ENCODE measurements at regions not wholly inside any gene's neighbourhood (a gene's known extent, or its start where the extent isn't known, plus 50 kb on each side); places are given as distances from the start of the nearest gene placed in this dataset.

DNA sequence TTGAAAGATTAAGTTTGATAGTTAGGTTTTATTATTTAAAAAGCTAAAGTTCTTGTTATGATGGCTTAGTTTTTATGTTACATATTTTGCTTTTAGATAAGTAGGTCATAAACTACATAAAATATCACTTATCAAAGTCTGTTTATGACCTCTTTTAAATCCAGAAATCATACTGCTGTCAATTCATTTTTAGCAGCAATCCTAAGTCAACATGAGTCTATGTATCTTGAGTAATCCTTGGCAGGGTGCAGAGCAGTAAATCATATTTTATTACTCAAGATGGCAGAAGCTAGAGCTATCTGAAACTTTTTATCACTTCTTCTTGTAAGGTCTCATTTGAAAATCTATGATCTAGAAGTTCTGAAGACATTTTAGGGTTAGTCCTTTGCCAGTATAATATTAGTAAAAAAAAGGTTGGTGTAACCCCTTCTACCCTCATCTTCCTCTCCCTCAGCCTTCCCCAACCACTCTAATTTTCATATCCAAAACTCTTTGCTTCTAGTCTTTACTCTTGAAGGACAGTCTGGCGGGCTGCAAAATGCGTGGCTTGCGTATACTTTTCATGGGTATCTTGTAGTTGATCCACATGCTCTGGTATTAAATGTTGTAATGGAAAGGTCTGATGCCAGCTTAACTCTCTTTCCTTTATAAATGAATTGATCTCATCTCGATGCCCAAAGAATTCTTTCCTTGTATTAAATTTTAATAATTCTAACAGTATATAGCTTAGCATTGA lies 134.0 kb upstream of the THRB start:
- TF ChIP-seq, protein P1, sequence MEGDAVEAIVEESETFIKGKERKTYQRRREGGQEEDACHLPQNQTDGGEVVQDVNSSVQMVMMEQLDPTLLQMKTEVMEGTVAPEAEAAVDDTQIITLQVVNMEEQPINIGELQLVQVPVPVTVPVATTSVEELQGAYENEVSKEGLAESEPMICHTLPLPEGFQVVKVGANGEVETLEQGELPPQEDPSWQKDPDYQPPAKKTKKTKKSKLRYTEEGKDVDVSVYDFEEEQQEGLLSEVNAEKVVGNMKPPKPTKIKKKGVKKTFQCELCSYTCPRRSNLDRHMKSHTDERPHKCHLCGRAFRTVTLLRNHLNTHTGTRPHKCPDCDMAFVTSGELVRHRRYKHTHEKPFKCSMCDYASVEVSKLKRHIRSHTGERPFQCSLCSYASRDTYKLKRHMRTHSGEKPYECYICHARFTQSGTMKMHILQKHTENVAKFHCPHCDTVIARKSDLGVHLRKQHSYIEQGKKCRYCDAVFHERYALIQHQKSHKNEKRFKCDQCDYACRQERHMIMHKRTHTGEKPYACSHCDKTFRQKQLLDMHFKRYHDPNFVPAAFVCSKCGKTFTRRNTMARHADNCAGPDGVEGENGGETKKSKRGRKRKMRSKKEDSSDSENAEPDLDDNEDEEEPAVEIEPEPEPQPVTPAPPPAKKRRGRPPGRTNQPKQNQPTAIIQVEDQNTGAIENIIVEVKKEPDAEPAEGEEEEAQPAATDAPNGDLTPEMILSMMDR (IDR thresholded peaks at IDR 0.05; ENCODE audit: insufficient read depth, low read length): no peak
- TF ChIP-seq POLR2AphosphoS5 (IDR thresholded peaks at IDR 0.05; ENCODE audit: low read depth) (no peak), SPI1 (IDR thresholded peaks at IDR 0.05; ENCODE audit: borderline replicate concordance, low read depth) (no peak), GABPA (IDR thresholded peaks at IDR 0.05; ENCODE audit: low read depth) (no peak)
- TF ChIP-seq, protein P2, sequence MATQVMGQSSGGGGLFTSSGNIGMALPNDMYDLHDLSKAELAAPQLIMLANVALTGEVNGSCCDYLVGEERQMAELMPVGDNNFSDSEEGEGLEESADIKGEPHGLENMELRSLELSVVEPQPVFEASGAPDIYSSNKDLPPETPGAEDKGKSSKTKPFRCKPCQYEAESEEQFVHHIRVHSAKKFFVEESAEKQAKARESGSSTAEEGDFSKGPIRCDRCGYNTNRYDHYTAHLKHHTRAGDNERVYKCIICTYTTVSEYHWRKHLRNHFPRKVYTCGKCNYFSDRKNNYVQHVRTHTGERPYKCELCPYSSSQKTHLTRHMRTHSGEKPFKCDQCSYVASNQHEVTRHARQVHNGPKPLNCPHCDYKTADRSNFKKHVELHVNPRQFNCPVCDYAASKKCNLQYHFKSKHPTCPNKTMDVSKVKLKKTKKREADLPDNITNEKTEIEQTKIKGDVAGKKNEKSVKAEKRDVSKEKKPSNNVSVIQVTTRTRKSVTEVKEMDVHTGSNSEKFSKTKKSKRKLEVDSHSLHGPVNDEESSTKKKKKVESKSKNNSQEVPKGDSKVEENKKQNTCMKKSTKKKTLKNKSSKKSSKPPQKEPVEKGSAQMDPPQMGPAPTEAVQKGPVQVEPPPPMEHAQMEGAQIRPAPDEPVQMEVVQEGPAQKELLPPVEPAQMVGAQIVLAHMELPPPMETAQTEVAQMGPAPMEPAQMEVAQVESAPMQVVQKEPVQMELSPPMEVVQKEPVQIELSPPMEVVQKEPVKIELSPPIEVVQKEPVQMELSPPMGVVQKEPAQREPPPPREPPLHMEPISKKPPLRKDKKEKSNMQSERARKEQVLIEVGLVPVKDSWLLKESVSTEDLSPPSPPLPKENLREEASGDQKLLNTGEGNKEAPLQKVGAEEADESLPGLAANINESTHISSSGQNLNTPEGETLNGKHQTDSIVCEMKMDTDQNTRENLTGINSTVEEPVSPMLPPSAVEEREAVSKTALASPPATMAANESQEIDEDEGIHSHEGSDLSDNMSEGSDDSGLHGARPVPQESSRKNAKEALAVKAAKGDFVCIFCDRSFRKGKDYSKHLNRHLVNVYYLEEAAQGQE (IDR thresholded peaks at IDR 0.05; ENCODE audit: insufficient replicate concordance, low read depth): no peak
- no peak for DNase-seq (ENCODE audit: low read depth in 1 of 2, low spot score in 1 of 2)
- H3K27ac ChIP-seq (replicated peaks): no peak overlapping the region
- H3K27me3 ChIP-seq (ENCODE audit: insufficient read depth, poor library complexity, severe bottlenecking): no peaks in the 10 kb centered on the region
- H3K4me3 ChIP-seq (replicated peaks; ENCODE audit: insufficient read depth, low read length): no peak overlapping the region

DNA sequence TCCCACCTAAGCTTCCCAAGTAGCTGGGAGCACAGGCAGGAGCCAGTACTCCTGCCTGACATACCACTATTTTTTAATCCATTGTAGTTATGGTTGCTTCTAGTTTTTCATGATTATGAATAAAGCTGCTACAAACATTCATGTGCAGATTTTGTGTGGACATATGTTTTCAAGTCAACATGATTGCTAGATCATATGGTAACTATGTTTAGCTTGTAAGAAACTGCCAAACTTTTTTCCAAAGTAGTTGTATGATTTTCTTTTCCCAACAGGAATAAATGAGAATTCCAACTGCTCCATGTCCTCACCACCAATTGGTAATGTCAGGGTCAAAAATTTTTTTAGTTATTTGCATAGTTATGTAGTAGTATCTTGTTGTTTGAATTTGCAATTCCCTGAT lies 136.8 kb upstream of the THRB start:
- Histone ChIP-seq H3K27me3 (ENCODE audit: insufficient read depth, poor library complexity, severe bottlenecking) (no peaks in the 10 kb centered on the region), H3K27ac (replicated peaks) (no peak overlapping the region), H3K4me3 (replicated peaks; ENCODE audit: insufficient read depth, low read length) (no peak overlapping the region)
- no peak for DNase-seq (ENCODE audit: low read depth in 1 of 2, low spot score in 1 of 2)
- TF ChIP-seq POLR2AphosphoS5 (IDR thresholded peaks at IDR 0.05; ENCODE audit: low read depth) (no peak), SPI1 (IDR thresholded peaks at IDR 0.05; ENCODE audit: borderline replicate concordance, low read depth) (no peak), GABPA (IDR thresholded peaks at IDR 0.05; ENCODE audit: low read depth) (no peak)
- TF ChIP-seq, protein P1 (IDR thresholded peaks at IDR 0.05; ENCODE audit: insufficient read depth, low read length): no peak
- TF ChIP-seq, protein P2 (IDR thresholded peaks at IDR 0.05; ENCODE audit: insufficient replicate concordance, low read depth): no peak

DNA sequence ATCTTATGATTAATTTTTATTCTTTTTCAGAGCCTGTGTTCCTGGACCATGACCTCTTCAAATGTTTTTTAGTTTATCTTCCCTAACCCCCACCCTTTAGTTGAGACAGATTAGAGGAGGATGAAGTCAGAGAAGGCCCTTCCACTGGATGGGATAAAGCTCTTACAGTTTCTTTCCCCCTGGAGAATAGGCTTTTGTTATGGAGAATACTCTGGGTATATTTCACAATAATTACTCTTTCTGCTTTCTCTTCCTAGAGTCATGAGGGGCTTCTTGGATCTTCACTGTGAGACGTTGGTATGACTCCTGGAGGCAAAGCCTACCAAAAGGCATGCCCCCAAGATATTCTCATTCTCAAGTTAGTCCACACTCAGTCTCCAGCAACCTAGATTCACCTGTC lies 144.4 kb upstream of the THRB start:
- no peak for DNase-seq (ENCODE audit: low read depth in 1 of 2, low spot score in 1 of 2)
- TF ChIP-seq POLR2AphosphoS5 (IDR thresholded peaks at IDR 0.05; ENCODE audit: low read depth): no peak
- TF ChIP-seq, protein P2 (IDR thresholded peaks at IDR 0.05; ENCODE audit: insufficient replicate concordance, low read depth): no peak
- TF ChIP-seq, protein P1 (IDR thresholded peaks at IDR 0.05; ENCODE audit: insufficient read depth, low read length): no peak
- no peak for TF ChIP-seq GABPA (IDR thresholded peaks at IDR 0.05; ENCODE audit: low read depth)
- no peak for TF ChIP-seq SPI1 (IDR thresholded peaks at IDR 0.05; ENCODE audit: borderline replicate concordance, low read depth)

More for the DNA sequence above, 144.4 kb upstream of the THRB start:
- no peak overlapping the region for H3K27ac ChIP-seq (replicated peaks)
- no peak overlapping the region for H3K4me3 ChIP-seq (replicated peaks; ENCODE audit: insufficient read depth, low read length)
- H3K27me3 ChIP-seq (ENCODE audit: insufficient read depth, poor library complexity, severe bottlenecking): no peaks in the 10 kb centered on the region
